ENCODE measurements at regions not wholly inside any gene's neighbourhood (a gene's known extent, or its start where the extent isn't known, plus 50 kb on each side); places are given as distances from the start of the nearest gene placed in this dataset.

- DNase-seq (ENCODE audit: low spot score) (no peak), ATAC-seq (no peak)
- Mint-ChIP-seq H3K27ac (no peak overlapping the region), H3K9me3 (no peaks in the 10 kb centered on the region), H3K4me1 (no peaks in the 10 kb centered on the region), H3K27me3 (ENCODE audit: insufficient read depth, low read depth, poor library complexity) (no peaks in the 10 kb centered on the region), H3K36me3 (ENCODE audit: low read depth) (no peaks in the 10 kb centered on the region), H3K4me3 (no peak overlapping the region)
- H3K9me2 ChIP-seq (ENCODE audit: insufficient read depth): no peaks in the 10 kb centered on the region
- TF ChIP-seq ZNF331 (CRISPR knock-in tag; IDR thresholded peaks at IDR 0.05; ENCODE audit: low read depth) (no peak), ZNF462 (CRISPR knock-in tag; IDR thresholded peaks at IDR 0.05) (no peak), REST (IDR thresholded peaks at IDR 0.05; ENCODE audit: unreplicated experiment) (no peak), STAT1 (IDR thresholded peaks at IDR 0.05; ENCODE audit: unreplicated experiment) (no peak), EZH2 (IDR thresholded peaks at IDR 0.05; ENCODE audit: low read depth, unreplicated experiment) (no peak), ZNF114 (CRISPR knock-in tag; IDR thresholded peaks at IDR 0.05) (no peak), POLR2AphosphoS5 (IDR thresholded peaks at IDR 0.05; ENCODE audit: low read depth) (no peak), CTCF (conservative IDR thresholded peaks at IDR 0.05; ENCODE audit: low read depth in 2 of 2) (no peak), JUNB (IDR thresholded peaks at IDR 0.05; ENCODE audit: unreplicated experiment) (no peak), CREB1 (CRISPR knock-in tag; IDR thresholded peaks at IDR 0.05; ENCODE audit: low read depth) (no peak), NANOG (IDR thresholded peaks at IDR 0.05; ENCODE audit: borderline replicate concordance) (no peak), ETS1 (IDR thresholded peaks at IDR 0.05) (no peak), EZH2phosphoT487 (IDR thresholded peaks at IDR 0.05; ENCODE audit: unreplicated experiment) (no peak)
- no peak overlapping the region for H3K27ac ChIP-seq (ENCODE audit: low read depth)
- H3K27me3 ChIP-seq (ENCODE audit: insufficient read depth): no peaks in the 10 kb centered on the region
- H3K79me2 ChIP-seq (replicated peaks; ENCODE audit: insufficient read depth): no peaks in the 10 kb centered on the region
- H4K20me1 ChIP-seq (replicated peaks; ENCODE audit: insufficient read depth): no peaks in the 10 kb centered on the region
- no peak overlapping the region for H3K4me3 ChIP-seq
- no peak overlapping the region for H2AFZ ChIP-seq
- no peaks in the 10 kb centered on the region for H3K36me3 ChIP-seq (ENCODE audit: insufficient read depth)
- no peak overlapping the region for H3K4me2 ChIP-seq
- H3K4me1 ChIP-seq (ENCODE audit: insufficient read depth): no peaks in the 10 kb centered on the region
- no peaks in the 10 kb centered on the region for H3F3A ChIP-seq (replicated peaks; ENCODE audit: low read depth)
Measured at GRCh38 chr18:41545091-41545888, 409.7 kb upstream of the PIK3C3 start.

Data from GM23338 (cell line).